ENCODE measurements at regions not wholly inside any gene's neighbourhood (a gene's known extent, or its start where the extent isn't known, plus 50 kb on each side); places are given as distances from the start of the nearest gene placed in this dataset.

DNA sequence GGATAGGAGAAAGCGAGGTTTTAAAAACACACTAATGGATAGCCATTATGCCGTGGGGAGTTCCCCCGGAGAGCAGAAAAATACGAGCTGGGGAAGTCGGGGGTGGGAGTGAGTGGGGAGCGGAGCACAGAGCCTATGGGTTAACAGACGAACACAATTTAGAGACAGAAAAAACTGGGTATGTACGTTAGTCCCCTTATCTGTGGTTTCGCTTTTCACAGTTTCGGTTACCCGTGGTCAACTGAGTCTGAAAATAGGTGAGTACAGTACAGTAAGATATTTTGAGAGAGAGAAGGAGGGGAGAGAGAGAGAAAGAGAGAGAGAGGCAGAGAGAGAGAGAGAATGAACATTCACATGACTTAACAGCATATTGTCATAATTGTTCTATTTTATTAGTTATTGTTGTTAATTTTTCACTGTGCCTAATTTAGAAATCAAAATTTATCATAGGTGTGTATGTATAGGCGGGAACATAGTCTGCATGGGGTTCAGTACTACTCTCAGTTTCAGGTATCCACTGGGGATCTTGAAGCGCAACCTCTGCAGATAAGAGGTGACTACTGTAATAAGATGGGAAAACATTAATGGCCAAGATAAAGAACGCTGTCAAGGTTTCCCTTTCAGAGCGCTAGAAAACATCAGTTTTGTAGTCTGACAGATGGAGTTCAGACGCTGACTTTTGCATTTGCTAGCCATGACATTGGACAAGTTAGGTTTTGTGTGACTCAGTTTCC, 125.6 kb upstream of the LMO4 start:
- no peaks in the 10 kb centered on the region; a peak in 1 of 5 replicates for H3K9me3 Mint-ChIP-seq
- H3K56ac ChIP-seq (ENCODE audit: insufficient read length, low read depth, low read length): no peak overlapping the region
- no peak for DNase-seq
- H3K36me3 Mint-ChIP-seq (ENCODE audit: insufficient read depth in 1 of 3, low read depth in 3 of 3): no peaks in the 10 kb centered on the region
- no peaks in the 10 kb centered on the region for H3K27me3 ChIP-seq (ENCODE audit: insufficient read depth, low read length)
- H3K9me3 ChIP-seq (ENCODE audit: control insufficient read depth, low read depth, low read length): no peaks in the 10 kb centered on the region
- no peak overlapping the region for H3K23ac ChIP-seq (ENCODE audit: insufficient read length, low read depth, low read length)
- no CpG with 5 or more reads among the region's 16 CpGs for WGBS (ENCODE audit: extremely low coverage, insufficient read length, low lambda C conversion rate)
- H3K79me1 ChIP-seq (ENCODE audit: insufficient read depth, low read depth, low read length, poor library complexity, severe bottlenecking): no peaks in the 10 kb centered on the region
- H4K8ac ChIP-seq (replicated peaks; ENCODE audit: insufficient read length, low read depth, low read length): no peak overlapping the region
- peaks cover 9% of the 10 kb centered on the region; the same call in 1 of the 2 replicates for H3K4me1 ChIP-seq (ENCODE audit: insufficient read depth, low read length)
- TF ChIP-seq, protein P1, sequence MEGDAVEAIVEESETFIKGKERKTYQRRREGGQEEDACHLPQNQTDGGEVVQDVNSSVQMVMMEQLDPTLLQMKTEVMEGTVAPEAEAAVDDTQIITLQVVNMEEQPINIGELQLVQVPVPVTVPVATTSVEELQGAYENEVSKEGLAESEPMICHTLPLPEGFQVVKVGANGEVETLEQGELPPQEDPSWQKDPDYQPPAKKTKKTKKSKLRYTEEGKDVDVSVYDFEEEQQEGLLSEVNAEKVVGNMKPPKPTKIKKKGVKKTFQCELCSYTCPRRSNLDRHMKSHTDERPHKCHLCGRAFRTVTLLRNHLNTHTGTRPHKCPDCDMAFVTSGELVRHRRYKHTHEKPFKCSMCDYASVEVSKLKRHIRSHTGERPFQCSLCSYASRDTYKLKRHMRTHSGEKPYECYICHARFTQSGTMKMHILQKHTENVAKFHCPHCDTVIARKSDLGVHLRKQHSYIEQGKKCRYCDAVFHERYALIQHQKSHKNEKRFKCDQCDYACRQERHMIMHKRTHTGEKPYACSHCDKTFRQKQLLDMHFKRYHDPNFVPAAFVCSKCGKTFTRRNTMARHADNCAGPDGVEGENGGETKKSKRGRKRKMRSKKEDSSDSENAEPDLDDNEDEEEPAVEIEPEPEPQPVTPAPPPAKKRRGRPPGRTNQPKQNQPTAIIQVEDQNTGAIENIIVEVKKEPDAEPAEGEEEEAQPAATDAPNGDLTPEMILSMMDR (conservative IDR thresholded peaks at IDR 0.05): no peak
- no peak overlapping the region for H4K91ac ChIP-seq (ENCODE audit: insufficient read length, low read depth, low read length)
- no peak overlapping the region for H2AFZ ChIP-seq (ENCODE audit: low read length)
- H2BK120ac ChIP-seq (ENCODE audit: low read depth, low read length, poor library complexity, severe bottlenecking): no peak overlapping the region
- no peak overlapping the region for H2AK5ac ChIP-seq (ENCODE audit: insufficient read length, low read length)
- H3K4ac ChIP-seq (ENCODE audit: low read depth, low read length): no peak overlapping the region
- H3K9ac ChIP-seq (ENCODE audit: extremely low read depth, insufficient read length, low read length): no peak overlapping the region
- no peak overlapping the region for H2BK20ac ChIP-seq (ENCODE audit: low read depth, low read length, poor library complexity, severe bottlenecking)
- H3K14ac ChIP-seq (ENCODE audit: insufficient read depth, low read length): no peak overlapping the region
- H2BK15ac ChIP-seq (ENCODE audit: low read depth, low read length): no peak overlapping the region
- no peak overlapping the region for H3K18ac ChIP-seq (ENCODE audit: insufficient read length, low read depth, low read length)
- no peaks in the 10 kb centered on the region for H3K27me3 Mint-ChIP-seq (ENCODE audit: low read depth)
- H4K20me1 ChIP-seq (ENCODE audit: control insufficient read depth, insufficient read depth, insufficient read length): no peaks in the 10 kb centered on the region
- H3T11ph ChIP-seq (ENCODE audit: low read length): no peak overlapping the region
- no peaks in the 10 kb centered on the region for H3K23me2 ChIP-seq (ENCODE audit: insufficient read length, low read depth, low read length, poor library complexity, severe bottlenecking)
- no peak overlapping the region for H3K4me2 ChIP-seq (ENCODE audit: insufficient read depth, insufficient read length, low read length)
- no peaks in the 10 kb centered on the region for H3K79me2 ChIP-seq (ENCODE audit: insufficient read depth, low read length)
- no peak overlapping the region for H2BK12ac ChIP-seq (ENCODE audit: insufficient read length, low read depth, low read length)
- H2BK5ac ChIP-seq (ENCODE audit: insufficient read length, low read length): no peak overlapping the region
- peaks cover 30 to 32% of the 10 kb centered on the region in 2 experiments for H3K4me1 Mint-ChIP-seq
- H3K4me3 Mint-ChIP-seq: no peak overlapping the region
- H4K5ac ChIP-seq (ENCODE audit: insufficient read length, low read depth, low read length): no peak overlapping the region
- H3K27ac ChIP-seq (ENCODE audit: insufficient read length, low read depth, low read length): no peak overlapping the region
- no peak overlapping the region for H3K27ac Mint-ChIP-seq
